ENCODE measurements at regions not wholly inside any gene's neighbourhood (a gene's known extent, or its start where the extent isn't known, plus 50 kb on each side); places are given as distances from the start of the nearest gene placed in this dataset.

DNA sequence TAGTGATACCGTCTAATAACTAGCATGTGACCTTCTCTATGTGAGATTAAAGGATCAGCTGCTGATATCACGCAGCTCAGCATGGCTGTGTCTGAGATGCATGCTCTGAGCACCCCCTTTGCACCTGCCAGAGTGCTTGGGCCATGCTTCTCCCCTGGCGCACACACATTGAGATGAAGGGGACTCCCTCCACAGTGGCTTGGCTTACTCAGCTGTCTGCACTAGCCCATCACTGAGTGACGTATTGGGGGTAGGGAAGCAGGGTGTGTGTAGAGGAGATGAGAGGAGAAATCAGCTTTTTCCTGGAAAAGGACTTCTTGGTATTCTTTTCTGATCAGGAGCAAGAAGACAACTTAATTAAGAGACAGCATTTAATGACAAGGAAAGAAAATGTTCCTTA, 216.5 kb downstream of the BLID start:
- TF ChIP-seq, protein P1, sequence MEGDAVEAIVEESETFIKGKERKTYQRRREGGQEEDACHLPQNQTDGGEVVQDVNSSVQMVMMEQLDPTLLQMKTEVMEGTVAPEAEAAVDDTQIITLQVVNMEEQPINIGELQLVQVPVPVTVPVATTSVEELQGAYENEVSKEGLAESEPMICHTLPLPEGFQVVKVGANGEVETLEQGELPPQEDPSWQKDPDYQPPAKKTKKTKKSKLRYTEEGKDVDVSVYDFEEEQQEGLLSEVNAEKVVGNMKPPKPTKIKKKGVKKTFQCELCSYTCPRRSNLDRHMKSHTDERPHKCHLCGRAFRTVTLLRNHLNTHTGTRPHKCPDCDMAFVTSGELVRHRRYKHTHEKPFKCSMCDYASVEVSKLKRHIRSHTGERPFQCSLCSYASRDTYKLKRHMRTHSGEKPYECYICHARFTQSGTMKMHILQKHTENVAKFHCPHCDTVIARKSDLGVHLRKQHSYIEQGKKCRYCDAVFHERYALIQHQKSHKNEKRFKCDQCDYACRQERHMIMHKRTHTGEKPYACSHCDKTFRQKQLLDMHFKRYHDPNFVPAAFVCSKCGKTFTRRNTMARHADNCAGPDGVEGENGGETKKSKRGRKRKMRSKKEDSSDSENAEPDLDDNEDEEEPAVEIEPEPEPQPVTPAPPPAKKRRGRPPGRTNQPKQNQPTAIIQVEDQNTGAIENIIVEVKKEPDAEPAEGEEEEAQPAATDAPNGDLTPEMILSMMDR (IDR thresholded peaks at IDR 0.05) = no peak
- TF ChIP-seq EZH2 (IDR thresholded peaks at IDR 0.05) (no peak), EZH2phosphoT487 (IDR thresholded peaks at IDR 0.05) (no peak)
